ENCODE measurements at regions not wholly inside any gene's neighbourhood (a gene's known extent, or its start where the extent isn't known, plus 50 kb on each side); places are given as distances from the start of the nearest gene placed in this dataset.

DNA sequence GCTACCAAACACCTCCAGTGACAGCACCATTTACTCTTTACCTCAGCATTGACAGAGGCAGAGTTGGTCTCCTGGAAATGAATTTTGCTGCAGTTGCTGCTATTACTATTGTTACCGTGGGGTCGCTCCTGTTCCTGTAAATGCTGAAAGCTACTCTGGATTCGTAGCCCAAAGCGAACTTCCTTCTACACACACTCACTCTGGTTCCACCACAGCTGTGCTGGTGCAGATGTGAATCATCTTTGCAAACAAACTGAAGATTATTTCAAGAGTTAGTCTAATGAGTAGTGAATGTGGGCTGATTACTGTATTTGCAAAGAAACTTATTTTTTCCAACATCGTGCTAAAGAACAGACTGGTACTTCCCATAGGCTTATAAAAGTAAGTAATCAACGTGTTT is 304.0 kb downstream of the LPIN1 start:
- TF ChIP-seq POLR2A (IDR thresholded peaks at IDR 0.05) (no peak), CTCF (IDR thresholded peaks at IDR 0.05) (no peak)
